H9 (cell line): ENCODE measurements at regions not wholly inside any gene's neighbourhood (a gene's known extent, or its start where the extent isn't known, plus 50 kb on each side); places are given as distances from the start of the nearest gene placed in this dataset.

ENCODE experiments used
- DNase-seq: peaks from one replicate; pipeline ENCODE4 v3.0.0-alpha.2; 2017
- H2AFZ ChIP-seq: one replicate; pipeline ENCODE4 v1.6.1; 2013; ENCODE audit warnings: mild to moderate bottlenecking, low read length, control low read depth, moderate library complexity
- H2AK5ac ChIP-seq: 2 replicates; pipeline ENCODE4 v1.6.1; 2013; ENCODE audit warnings: low read length, control low read depth, mixed read lengths; ENCODE audit not compliant: insufficient read length
- H2BK120ac ChIP-seq: one replicate; pipeline ENCODE4 v1.6.1; 2013; ENCODE audit warnings: low read depth, mild to moderate bottlenecking, low read length, control low read depth, inconsistent platforms; ENCODE audit not compliant: poor library complexity, severe bottlenecking
- H2BK12ac ChIP-seq: 2 replicates; pipeline ENCODE4 v1.6.1; 2013; ENCODE audit warnings: low read length, control low read depth, mixed read lengths, low read depth; ENCODE audit not compliant: insufficient read length
- H2BK15ac ChIP-seq: 2 replicates; pipeline ENCODE4 v1.6.1; 2013; ENCODE audit warnings: low read depth, low read length, control low read depth
- H2BK20ac ChIP-seq: one replicate; pipeline ENCODE4 v1.6.1; 2013; ENCODE audit warnings: low read depth, mild to moderate bottlenecking, low read length, control low read depth, inconsistent platforms; ENCODE audit not compliant: poor library complexity, severe bottlenecking
- H2BK5ac ChIP-seq: 2 replicates; pipeline ENCODE4 v1.6.1; 2013; ENCODE audit warnings: low read length, control low read depth, mixed read lengths; ENCODE audit not compliant: insufficient read length
- H3K14ac ChIP-seq: 2 replicates; pipeline ENCODE4 v1.6.1; 2013; ENCODE audit warnings: low read length, control low read depth; ENCODE audit not compliant: insufficient read depth
- H3K18ac ChIP-seq: 2 replicates; pipeline ENCODE4 v1.6.1; 2013; ENCODE audit warnings: low read depth, mild to moderate bottlenecking, mixed read lengths, low read length, control low read depth; ENCODE audit not compliant: insufficient read length
- H3K23ac ChIP-seq: 2 replicates; pipeline ENCODE4 v1.6.1; 2013; ENCODE audit warnings: low read length, control low read depth, mixed read lengths, low read depth; ENCODE audit not compliant: insufficient read length
- H3K23me2 ChIP-seq: 2 replicates; pipeline ENCODE4 v1.6.1; 2013; ENCODE audit warnings: low read depth, mild to moderate bottlenecking, mixed read lengths, low read length, control low read depth; ENCODE audit not compliant: insufficient read length, poor library complexity, severe bottlenecking
- H3K27ac ChIP-seq: 2 replicates; pipeline ENCODE4 v1.5.1; 2013; ENCODE audit warnings: low read length, control low read depth, mixed read lengths, low read depth; ENCODE audit not compliant: insufficient read length
- H3K27me3 ChIP-seq: 2 replicates; pipeline ENCODE4 v1.6.1; 2013; ENCODE audit warnings: low read length, control low read depth, inconsistent platforms; ENCODE audit not compliant: insufficient read depth
- H3K4ac ChIP-seq: 2 replicates; pipeline ENCODE4 v1.6.1; 2013; ENCODE audit warnings: low read depth, mild to moderate bottlenecking, control low read depth, inconsistent platforms, low read length, moderate library complexity
- H3K4me1 ChIP-seq: 2 replicates; pipeline ENCODE4 v1.6.1; 2013; ENCODE audit warnings: low read length, control low read depth, inconsistent platforms; ENCODE audit not compliant: insufficient read depth
- H3K4me2 ChIP-seq: 2 replicates; pipeline ENCODE4 v1.6.1; 2013; ENCODE audit warnings: low read length, control low read depth, mixed read lengths; ENCODE audit not compliant: insufficient read length, insufficient read depth
- H3K56ac ChIP-seq: 2 replicates; pipeline ENCODE4 v1.6.1; 2013; ENCODE audit warnings: low read depth, mild to moderate bottlenecking, mixed read lengths, low read length, control low read depth; ENCODE audit not compliant: insufficient read length
- H3K79me1 ChIP-seq: 2 replicates; pipeline ENCODE4 v1.6.1; 2013; ENCODE audit warnings: low read depth, mild to moderate bottlenecking, moderate library complexity, low read length, control low read depth, inconsistent platforms; ENCODE audit not compliant: insufficient read depth, poor library complexity, severe bottlenecking
- H3K79me2 ChIP-seq: 2 replicates; pipeline ENCODE4 v1.6.1; 2013; ENCODE audit warnings: low read length, control low read depth, inconsistent platforms; ENCODE audit not compliant: insufficient read depth
- H3K9ac ChIP-seq: 2 replicates; pipeline ENCODE4 v1.6.1; 2013; ENCODE audit warnings: low read length, control low read depth, mixed read lengths; ENCODE audit not compliant: insufficient read length; ENCODE audit errors: extremely low read depth
- H3K9me3 ChIP-seq: one replicate; pipeline ENCODE4 v1.6.1; 2013; ENCODE audit warnings: low read depth, low read length, inconsistent platforms; ENCODE audit not compliant: control insufficient read depth
- H3T11ph ChIP-seq: one replicate; pipeline ENCODE4 v1.6.1; 2013; ENCODE audit warnings: mild to moderate bottlenecking, low read length, control low read depth, inconsistent platforms
- H4K20me1 ChIP-seq: one replicate; pipeline ENCODE4 v1.6.1; 2013; ENCODE audit not compliant: control insufficient read depth, insufficient read length, insufficient read depth
- H4K5ac ChIP-seq: 2 replicates; pipeline ENCODE4 v1.6.1; 2013; ENCODE audit warnings: low read depth, mild to moderate bottlenecking, mixed read lengths, low read length, control low read depth; ENCODE audit not compliant: insufficient read length
- H4K8ac ChIP-seq: replicated peaks from 2 replicates; pipeline ENCODE4 v1.6.1; 2013; ENCODE audit warnings: low read length, control low read depth, mixed read lengths, low read depth; ENCODE audit not compliant: insufficient read length
- H4K91ac ChIP-seq: 2 replicates; pipeline ENCODE4 v1.6.1; 2013; ENCODE audit warnings: low read depth, mild to moderate bottlenecking, moderate library complexity, mixed read lengths, low read length, control low read depth; ENCODE audit not compliant: insufficient read length
- H3K27ac Mint-ChIP-seq, 3 experiments: 2 replicates in 2 of 3; 3 replicates in 1 of 3; pipeline ENCODE4 v1.8.0; 2020 to 2021; ENCODE audit warnings: mixed read lengths in 3 of 3, mild to moderate bottlenecking in 1 of 3, moderate library complexity in 1 of 3
- H3K27me3 Mint-ChIP-seq: 2 replicates; pipeline ENCODE4 v1.8.0; 2021; ENCODE audit warnings: low read depth, mild to moderate bottlenecking, moderate library complexity, mixed read lengths
- H3K36me3 Mint-ChIP-seq, 3 experiments: 2 replicates in 2 of 3; 3 replicates in 1 of 3; pipeline ENCODE4 v1.8.0; 2020 to 2021; ENCODE audit warnings: low read depth in 3 of 3, mixed read lengths in 3 of 3; ENCODE audit not compliant: insufficient read depth in 1 of 3
- H3K4me1 Mint-ChIP-seq, 2 experiments: 2 replicates each; pipeline ENCODE4 v1.8.0; 2020; ENCODE audit warnings: mixed read lengths in 2 of 2
- H3K4me3 Mint-ChIP-seq, 2 experiments: 2 replicates in 1 of 2; 3 replicates in 1 of 2; pipeline ENCODE4 v1.8.0; 2020 to 2021; ENCODE audit warnings: mild to moderate bottlenecking in 2 of 2, mixed read lengths in 2 of 2, moderate library complexity in 1 of 2
- H3K9me3 Mint-ChIP-seq, 2 experiments: 2 replicates in 1 of 2; 3 replicates in 1 of 2; pipeline ENCODE4 v1.8.0; 2020; ENCODE audit warnings: mild to moderate bottlenecking in 2 of 2, mixed read lengths in 2 of 2, moderate library complexity in 1 of 2
- WGBS: extraction: QIAGEN DNeasy Blood & Tissue Kit; methylation state at CpG from one replicate; pipeline ENCODE4 v1.1.7; 2013; ENCODE audit warnings: missing lambda C conversion rate, low lambda C conversion rate, mixed read lengths; ENCODE audit not compliant: insufficient read length; ENCODE audit errors: extremely low coverage; 5-methylcytosine and 5-hydroxymethylcytosine counted together
- TF ChIP-seq, protein P1 (sequence below): fragments of 200-600 bp; sonication (generic); conservative IDR thresholded peaks from 3 replicates; pipeline ENCODE4 v1.8.0; 2021; ENCODE audit warnings: antibody characterized with exemption, mild to moderate bottlenecking

DNA sequence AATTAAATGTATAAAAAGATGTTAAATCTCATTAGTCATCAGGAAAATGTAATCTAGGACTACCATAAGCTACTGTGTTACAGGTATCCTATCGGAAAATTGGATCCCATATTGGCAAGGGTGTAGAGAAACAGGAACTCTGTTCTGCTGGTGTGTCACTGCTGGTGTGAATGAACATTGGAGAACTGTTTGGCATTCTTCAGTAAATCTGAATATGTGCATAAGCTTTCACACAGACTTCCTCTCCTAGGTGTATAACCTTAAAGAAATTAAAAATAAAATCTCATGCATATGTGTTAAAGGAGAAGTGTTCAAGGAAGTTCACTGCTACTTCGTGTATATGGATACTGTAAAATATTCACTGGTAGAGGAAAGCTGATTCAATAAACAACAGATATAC lies 484.6 kb upstream of the TLE4 start:
- H3K9me3 ChIP-seq: no peaks in the 10 kb centered on the region
- no peak overlapping the region for H3T11ph ChIP-seq
- no peak overlapping the region for H4K5ac ChIP-seq
- no peak overlapping the region for H2AFZ ChIP-seq
- no peaks in the 10 kb centered on the region for H3K27me3 ChIP-seq
- Mint-ChIP-seq H3K27ac (no peak overlapping the region), H3K4me3 (no peak overlapping the region), H3K36me3 (peaks cover 10 to 23% (median 14%) of the 10 kb centered on the region in 3 experiments), H3K27me3 (no peaks in the 10 kb centered on the region), H3K9me3 (peaks cover 16 to 31% of the 10 kb centered on the region in 2 experiments), H3K4me1 (peaks cover 0 to 4% of the 10 kb centered on the region in 2 experiments; a peak in 1 of 4 replicates)
- no peaks in the 10 kb centered on the region for H3K4me1 ChIP-seq
- H3K56ac ChIP-seq: no peak overlapping the region
- H3K14ac ChIP-seq: no peak overlapping the region
- no peaks in the 10 kb centered on the region for H4K20me1 ChIP-seq
- no peaks in the 10 kb centered on the region for H3K23me2 ChIP-seq
- H3K79me1 ChIP-seq: no peaks in the 10 kb centered on the region
- TF ChIP-seq, protein P1, sequence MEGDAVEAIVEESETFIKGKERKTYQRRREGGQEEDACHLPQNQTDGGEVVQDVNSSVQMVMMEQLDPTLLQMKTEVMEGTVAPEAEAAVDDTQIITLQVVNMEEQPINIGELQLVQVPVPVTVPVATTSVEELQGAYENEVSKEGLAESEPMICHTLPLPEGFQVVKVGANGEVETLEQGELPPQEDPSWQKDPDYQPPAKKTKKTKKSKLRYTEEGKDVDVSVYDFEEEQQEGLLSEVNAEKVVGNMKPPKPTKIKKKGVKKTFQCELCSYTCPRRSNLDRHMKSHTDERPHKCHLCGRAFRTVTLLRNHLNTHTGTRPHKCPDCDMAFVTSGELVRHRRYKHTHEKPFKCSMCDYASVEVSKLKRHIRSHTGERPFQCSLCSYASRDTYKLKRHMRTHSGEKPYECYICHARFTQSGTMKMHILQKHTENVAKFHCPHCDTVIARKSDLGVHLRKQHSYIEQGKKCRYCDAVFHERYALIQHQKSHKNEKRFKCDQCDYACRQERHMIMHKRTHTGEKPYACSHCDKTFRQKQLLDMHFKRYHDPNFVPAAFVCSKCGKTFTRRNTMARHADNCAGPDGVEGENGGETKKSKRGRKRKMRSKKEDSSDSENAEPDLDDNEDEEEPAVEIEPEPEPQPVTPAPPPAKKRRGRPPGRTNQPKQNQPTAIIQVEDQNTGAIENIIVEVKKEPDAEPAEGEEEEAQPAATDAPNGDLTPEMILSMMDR: no peak
- DNase-seq: no peak
- H3K9ac ChIP-seq: no peak overlapping the region
- no peak overlapping the region for H2BK120ac ChIP-seq
- H3K4me2 ChIP-seq: no peak overlapping the region
- WGBS: no CpG with 5 or more reads among the region's 2 CpGs
- no peak overlapping the region for H3K4ac ChIP-seq
- H4K8ac ChIP-seq: no peak overlapping the region
- H2BK20ac ChIP-seq: no peak overlapping the region
- H3K27ac ChIP-seq: no peak overlapping the region
- no peak overlapping the region for H2AK5ac ChIP-seq
- H2BK15ac ChIP-seq: no peak overlapping the region
- H2BK5ac ChIP-seq: no peak overlapping the region
- no peak overlapping the region for H4K91ac ChIP-seq
- H3K23ac ChIP-seq: no peak overlapping the region
- no peak overlapping the region for H3K18ac ChIP-seq
- no peaks in the 10 kb centered on the region for H3K79me2 ChIP-seq
- no peak overlapping the region for H2BK12ac ChIP-seq
